ENCODE measurements at regions not wholly inside any gene's neighbourhood (a gene's known extent, or its start where the extent isn't known, plus 50 kb on each side); places are given as distances from the start of the nearest gene placed in this dataset.
A peak's percentile ranks its signal among the peaks of the same experiment; 100 is the strongest.
"Not testable (repeated sequence)": the region's sequence is repeated elsewhere in the genome, so short reads cannot be mapped to it uniquely, and the experiment has no call there.

DNA sequence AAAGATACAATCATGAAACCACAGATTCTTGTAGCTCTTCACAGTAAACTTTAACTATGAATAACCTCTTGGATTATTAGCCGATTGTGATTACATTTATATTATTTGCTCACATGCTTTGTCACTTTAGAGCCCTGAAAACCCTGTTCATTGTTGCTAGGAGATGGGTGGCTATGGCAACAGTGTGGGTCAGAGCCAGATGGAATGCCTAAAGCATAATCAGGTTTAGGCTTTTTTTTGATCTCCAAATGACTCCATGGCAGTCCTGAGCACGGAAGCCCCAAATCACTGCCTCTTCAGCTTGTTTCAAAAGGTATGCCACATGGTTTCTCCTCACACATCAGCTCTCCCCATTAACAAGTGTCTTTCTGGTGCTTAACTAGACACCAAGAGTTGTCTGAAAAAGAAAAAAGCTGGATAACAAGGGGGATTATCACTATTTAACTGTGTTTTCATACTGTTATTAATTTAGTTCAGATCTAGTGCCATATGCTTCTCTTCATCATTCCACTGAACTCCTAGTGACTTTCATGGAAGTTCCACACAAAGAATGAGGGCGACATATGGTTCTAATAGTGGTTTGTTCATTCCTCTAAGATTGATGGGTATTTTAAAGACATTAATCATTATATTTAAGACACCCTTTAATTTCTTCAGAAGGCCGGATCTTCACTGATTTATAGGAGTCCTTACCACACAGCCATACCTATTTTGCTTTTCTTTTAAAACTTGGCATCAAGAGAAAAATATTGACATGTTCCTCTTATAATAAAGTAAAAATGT is 88.8 kb upstream of the PAM start:
- DNase-seq = no peak

DNA sequence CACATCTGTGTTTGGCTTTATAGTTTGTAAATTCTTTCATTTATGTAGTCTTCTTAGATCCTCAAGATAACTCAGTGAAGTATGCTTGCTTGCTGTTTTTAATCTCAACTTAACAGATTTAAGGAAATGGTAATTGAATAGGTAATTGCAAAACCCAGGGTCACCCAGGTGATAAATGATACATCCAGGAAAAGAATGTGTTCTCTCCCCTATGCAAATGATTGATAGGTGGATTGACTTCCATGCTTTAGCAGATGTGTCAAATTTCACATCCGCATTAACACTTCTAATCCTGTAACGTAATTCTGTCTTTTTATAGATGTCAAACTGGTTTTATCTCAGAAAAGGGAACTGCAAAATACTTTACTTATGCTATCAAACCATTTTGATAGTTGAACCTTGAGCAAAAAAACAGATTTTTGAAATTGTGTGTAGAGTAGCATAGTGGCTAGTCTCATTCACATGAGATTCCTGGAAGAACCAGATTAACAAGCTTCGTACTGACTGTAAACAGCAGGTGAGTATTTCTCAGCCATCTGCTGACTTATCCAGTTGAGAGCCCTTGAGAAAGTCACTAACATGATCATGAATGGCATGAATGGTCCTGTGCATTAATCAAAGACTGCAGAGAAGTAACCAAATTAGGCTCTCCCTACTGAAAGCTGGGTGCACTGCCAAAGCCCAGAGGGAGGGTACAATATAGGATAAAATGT is 86.7 kb upstream of the PAM start:
- no peak for DNase-seq

DNA sequence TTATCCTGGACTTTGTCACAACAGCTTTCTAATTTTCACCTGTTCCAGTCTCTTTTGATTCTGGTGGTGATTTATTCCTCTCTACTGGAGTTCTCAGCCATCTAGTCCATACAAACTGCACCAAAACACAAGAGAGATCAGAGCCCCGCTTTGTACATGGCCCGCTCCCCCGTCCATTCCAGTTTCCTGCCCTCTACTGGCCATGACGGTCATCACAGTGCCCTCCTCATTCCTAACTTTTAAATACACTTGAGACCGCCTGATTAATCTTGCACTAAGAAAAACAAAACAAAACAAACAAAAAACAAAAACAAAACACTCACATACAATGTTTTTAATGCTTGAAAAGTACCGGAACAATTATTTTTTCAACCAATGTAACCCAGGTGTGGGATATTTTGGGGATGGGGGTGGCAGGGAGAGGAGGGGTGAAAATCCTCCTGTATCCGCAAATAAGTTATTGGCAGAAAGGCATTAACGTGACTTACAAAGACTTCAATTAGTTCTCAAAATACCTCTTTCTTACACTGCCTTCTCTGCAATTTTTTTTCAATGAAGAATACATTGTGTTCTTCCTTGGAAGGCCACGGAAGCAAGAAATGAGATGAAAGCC is 84.8 kb upstream of the PAM start:
- DNase-seq = no peak

DNA sequence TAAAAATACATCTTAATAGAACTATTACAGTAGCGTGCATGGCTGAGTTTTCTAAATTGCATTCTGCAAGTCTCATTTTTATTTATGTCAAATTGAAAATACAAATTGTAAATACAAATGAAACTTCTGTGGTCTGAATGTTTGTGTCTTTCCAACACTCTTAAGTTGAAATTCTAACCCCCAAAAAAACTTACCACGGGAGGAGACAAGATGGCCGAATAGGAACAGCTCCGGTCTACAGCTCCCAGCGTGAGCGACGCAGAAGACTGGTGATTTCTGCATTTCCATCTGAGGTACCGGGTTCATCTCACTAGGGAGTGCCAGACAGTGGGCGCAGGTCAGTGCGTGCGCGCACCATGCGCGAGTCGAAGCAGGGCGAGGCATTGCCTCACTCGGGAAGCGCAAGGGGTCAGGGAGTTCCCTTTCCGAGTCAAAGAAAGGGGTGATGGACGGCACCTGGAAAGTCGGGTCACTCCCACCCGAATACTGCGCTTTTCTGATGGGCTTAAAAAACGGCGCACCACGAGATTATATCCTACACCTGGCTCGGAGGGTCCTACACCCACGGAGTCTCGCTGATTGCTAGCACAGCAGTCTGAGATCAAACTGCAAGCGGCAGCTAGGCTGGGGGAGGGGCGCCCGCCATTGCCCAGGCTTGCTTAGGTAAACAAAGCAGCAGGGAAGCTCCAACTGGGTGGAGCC is 83.9 kb upstream of the PAM start:
- DNase-seq = not testable (repeated sequence)

DNA sequence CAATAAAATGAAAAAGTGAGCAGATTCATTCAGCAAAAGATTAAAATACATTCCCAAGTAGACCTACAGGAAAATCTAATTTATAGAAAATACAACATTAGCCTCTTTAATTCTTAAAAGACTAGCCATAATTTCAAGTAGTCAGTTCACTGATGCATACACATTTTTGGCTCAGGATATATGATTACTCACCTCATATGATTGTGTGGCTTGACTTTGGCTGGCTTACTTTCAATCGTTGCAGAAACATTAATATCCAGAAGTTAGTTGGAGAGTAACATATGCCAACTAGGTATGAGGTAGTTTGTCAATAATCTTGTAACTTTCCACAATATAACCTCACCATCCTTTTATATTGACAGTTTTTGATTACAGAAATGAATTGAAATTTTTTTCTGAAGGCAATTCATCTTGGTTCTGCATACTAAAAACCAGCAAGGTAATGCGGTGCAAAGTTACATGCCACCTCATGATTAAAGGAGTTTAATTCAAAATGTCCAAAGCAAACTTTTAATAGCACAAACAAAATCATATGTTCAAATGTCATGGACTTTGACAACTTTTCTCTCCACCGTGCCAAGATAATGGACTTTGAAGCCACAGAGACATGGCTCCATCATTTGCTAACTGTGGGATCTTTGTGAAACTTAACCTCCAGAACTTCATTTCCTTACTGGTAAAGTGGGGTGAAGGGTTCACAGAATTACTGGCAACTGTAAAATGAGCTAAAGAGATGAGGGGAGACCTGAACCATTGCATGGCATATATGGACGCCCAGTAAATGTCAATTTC is 76.6 kb upstream of the PAM start:
- no peak for DNase-seq

DNA sequence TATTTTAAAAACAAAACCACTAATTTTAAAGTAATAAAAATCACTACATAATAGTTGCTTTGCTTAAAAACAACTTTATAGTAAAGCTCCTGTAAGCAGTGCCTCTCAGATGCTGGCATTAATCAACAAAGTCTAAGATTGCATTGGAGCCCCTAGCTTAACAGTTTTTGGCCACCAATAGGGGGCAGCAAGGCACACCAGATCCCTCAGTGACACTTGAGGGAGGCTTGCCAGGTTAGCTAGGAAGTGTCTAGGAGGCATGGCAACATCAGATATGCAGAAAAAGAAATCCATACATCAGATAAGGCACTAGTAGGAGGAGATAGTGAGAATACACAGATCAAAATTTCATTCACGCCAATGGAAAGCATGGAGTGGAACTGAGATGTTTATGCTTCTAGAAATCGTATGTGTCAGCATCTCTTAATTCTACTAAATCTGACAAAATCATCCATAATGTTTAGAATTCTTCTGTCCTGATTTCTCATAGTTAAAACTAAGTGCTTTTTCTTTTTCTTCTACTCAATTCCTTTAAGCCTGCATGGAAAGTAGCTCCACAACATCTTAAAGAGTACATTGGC is 73.6 kb upstream of the PAM start:
- peak; percentile 59 for DNase-seq

DNA sequence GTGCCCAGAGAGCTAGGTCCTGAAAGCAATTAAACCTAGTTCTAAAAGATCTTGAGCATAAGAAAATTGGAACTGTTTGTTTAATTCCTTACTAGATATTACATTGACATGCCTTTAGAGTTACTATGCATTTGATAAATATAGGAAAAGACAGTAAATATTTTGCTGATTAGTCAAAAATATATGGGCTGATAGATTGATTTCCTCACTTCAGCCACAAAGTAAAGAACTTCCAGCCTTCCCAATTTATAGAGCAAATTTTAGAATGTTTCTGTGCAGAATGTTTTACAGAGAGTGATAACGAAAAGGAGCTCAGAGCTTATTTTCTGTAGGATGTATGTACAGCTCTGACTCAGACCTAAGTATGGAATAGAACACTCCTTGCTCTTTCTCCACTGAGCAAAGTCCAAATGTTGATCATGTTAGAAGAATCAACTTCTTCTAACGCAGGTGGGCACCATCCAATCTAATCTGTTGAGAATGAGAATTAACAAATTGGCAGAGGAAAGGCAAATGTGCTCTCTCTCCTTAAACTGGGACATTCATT is 72.9 kb upstream of the PAM start:
- no peak for DNase-seq

DNA sequence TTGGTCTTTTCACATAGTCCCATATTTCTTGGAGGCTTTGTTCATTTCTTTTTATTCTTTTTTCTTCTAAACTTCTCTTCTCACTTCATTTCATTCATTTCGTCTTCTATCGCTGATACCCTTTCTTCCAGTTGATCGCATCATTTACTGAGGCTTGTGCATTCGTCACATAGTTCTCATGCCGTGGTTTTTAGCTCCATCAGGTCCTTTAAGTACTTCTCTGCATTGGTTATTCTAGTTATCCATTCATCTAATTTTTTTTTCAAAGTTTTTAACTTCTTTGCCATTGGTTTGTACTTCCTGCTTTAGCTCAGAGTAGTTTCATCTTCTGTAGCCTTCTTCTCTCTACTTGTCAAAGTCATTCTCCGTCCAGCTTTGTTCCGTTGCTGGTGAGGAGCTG is 67.0 kb upstream of the PAM start:
- not testable (repeated sequence) for DNase-seq

DNA sequence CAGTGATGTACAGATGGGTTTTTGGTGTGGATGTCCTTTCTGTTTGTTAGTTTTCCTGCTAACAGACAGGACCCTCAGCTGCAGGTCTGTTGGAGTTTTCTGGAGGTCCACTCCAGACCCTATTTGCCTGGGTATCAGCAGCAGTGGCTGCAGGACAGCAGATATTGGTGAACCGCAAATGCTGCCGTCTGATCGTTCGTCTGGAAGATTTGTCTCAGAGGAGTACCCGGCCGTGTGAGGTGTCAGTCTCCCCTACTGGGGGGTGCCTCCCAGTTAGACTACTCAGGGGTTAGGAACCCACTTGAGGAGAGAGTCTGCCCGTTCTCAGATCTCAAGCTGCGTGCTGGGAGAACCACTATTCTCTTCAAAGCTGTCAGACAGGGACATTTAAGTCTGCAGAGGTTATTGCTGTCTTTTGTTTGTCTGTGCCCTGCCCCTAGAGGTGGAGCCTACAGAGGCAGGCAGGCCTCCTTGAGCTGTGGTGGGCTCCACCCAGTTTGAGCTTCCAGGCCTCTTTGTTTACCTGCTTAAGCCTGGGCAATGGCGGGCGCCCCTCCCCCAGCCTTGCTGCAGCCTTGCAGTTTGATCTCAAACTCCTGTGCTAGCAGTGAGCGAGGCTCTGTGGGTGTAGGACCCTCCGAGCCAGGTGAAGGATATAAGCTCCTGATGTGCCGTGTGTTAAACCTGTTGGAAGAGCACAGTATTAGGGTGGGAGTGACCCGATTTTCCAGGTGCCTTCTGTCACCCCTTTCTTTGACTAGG is 66.3 kb upstream of the PAM start:
- not testable (repeated sequence) for DNase-seq

DNA sequence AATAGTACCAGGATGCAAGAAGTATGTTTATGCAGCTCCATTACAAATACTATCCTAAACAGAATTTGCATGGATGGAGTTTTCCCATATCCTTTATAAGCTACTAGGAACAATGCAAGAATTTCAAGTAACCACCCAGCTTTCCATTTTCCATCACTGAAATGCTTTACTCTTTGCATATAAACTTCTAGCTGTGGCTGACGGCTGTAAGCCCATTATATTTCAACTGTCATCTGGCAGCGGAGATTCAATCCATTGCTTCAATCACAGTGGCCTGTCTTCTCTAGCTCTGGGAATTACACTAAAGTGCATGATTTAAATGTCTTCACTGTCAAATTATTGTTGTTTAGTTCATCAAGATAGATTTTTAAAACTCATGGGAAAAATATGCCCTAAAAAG is 64.2 kb upstream of the PAM start:
- DNase-seq = no peak

DNA sequence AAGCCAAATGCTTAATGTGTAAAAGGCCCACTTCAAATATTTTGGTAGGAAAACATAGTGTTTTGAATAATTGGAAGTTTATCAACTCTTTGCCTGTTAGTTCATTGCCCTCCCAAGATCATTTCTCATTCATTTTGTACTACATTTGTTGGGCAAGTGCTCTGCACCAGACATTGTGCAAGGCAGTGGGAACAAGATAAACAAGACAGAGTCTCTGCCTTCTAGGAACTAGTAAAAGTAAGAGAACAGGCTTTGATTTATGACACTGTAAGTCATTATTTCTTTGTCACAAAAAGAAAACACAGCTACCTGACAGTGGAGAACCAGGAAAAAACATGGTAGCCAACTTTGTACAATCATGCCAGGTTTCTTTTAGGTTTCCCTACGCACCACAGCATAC is 63.7 kb upstream of the PAM start:
- DNase-seq = no peak

DNA sequence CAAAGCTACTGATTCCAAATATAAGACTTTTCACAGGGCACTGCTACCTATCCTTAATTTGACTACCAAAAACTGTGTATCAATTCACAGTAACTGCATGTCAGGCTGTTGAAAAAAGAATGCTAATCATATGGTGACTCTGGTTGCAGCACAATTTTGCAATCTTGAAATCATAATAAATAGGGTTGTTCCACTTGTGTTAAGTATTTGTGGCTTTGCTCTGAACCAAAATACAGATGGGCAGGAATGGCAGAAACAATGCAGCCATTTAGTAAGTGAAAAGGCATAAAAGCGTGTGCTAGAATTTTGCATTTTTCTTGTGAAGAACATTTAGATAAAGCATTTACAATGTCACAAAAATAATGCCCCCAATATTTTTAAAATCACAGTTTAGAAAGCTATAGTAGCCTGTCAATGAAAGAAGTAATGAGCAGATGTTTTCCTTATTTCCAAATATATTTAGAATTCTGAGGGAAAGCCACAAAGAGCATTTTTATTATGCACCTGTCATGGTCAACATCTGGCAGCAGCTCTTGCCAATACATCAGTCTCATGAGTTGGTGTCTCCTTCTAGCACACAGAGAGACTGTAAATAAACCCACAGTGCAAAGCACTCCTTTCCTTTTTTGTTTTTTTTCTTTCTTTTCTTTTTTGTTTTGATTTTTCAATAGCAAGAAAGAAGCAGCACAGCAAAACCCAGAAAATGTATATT is 54.8 kb upstream of the PAM start:
- DNase-seq = no peak

DNA sequence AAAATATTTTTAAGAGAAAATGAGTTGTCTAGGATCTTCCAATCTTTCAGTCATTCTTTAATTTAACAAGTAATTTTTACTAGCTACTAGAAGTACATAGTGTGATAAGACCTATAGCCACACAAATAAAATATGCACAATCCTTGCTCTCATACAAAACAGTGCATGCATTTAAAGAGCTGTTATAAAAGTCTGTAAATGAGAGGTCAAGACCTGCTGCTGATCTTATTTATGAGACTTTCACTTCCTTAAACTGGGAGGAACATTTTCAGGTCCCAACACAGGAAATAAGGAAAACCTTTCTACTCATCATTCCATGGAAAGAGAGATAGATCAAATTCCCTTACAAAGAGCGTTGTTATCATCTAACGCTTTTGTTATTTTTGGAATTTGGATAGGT is 54.2 kb upstream of the PAM start:
- no peak for DNase-seq

DNA sequence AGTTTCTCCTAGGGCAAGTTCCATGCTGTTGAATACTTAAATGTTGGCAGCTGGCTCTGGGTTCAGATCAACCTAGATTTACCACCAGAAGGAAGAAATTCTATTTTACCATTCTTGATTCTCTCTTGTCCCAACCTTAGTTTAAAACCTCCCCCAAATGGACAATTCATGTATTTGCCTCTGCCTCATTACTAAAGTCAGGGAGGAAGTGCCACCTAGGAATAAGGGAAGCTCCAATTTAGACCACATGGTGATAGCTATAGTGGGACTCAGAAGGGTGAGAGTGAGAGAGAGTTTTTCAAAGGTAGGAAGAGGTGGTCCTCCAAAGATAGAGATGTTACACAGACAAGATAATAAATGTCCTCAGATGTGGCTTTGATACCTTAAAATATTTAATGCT is 53.4 kb upstream of the PAM start:
- DNase-seq = no peak

All from CD4-positive, alpha-beta T cell treated with Interleukin-4 for 4 hours (primary cell).